ENCODE measurements at regions not wholly inside any gene's neighbourhood (a gene's known extent, or its start where the extent isn't known, plus 50 kb on each side); places are given as distances from the start of the nearest gene placed in this dataset.

DNA sequence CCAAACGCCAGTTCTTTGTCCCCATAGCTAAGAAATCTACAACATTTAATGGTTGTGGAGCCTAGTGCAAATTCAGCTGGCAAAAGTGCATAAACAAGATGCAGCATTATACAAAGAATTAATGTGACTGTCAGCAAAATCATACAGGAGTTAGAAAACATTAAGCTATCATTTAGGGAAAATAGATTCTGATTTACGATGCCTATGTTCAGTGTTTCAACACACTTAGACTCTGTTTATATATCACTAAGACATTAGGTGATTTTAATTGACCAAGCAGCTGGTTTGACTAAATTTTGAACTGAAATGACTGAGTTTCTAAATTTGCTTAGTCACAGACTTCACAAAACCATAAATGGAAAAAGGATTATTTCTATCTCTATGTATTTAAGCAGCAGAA lies 1076.8 kb downstream of the TBL1XR1 start:
- TF ChIP-seq, protein P1, sequence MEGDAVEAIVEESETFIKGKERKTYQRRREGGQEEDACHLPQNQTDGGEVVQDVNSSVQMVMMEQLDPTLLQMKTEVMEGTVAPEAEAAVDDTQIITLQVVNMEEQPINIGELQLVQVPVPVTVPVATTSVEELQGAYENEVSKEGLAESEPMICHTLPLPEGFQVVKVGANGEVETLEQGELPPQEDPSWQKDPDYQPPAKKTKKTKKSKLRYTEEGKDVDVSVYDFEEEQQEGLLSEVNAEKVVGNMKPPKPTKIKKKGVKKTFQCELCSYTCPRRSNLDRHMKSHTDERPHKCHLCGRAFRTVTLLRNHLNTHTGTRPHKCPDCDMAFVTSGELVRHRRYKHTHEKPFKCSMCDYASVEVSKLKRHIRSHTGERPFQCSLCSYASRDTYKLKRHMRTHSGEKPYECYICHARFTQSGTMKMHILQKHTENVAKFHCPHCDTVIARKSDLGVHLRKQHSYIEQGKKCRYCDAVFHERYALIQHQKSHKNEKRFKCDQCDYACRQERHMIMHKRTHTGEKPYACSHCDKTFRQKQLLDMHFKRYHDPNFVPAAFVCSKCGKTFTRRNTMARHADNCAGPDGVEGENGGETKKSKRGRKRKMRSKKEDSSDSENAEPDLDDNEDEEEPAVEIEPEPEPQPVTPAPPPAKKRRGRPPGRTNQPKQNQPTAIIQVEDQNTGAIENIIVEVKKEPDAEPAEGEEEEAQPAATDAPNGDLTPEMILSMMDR (conservative IDR thresholded peaks at IDR 0.05; ENCODE audit: low read length), result no peak
- no peak for TF ChIP-seq EZH2phosphoT487 (IDR thresholded peaks at IDR 0.05; ENCODE audit: borderline replicate concordance, low read depth, low read length)
